AG04449 (cell line): ENCODE measurements at regions not wholly inside any gene's neighbourhood (a gene's known extent, or its start where the extent isn't known, plus 50 kb on each side); places are given as distances from the start of the nearest gene placed in this dataset.
A peak's percentile ranks its signal among the peaks of the same experiment; 100 is the strongest.

Experiments
- CTCF ChIA-PET: fragments of 350-600 bp; formaldehyde crosslinking; extraction: SDS; loops from one replicate; lab custom pipeline; 2021; ENCODE audit warnings: antibody characterized with exemption; lab: Yijun Ruan, JAX
- POLR2A ChIA-PET: fragments of 400-600, 350-600 bp; formaldehyde crosslinking; extraction: SDS; loops from one replicate; lab custom pipeline; 2020; ENCODE audit warnings: antibody characterized with exemption, inconsistent platforms; lab: Yijun Ruan, JAX
- DNase-seq: peaks from one replicate; pipeline ENCODE4 v3.0.0-alpha.2; 2010; ENCODE audit warnings: low read depth, low spot score
- H3K4me3 ChIP-seq: 2 replicates; pipeline ENCODE4 v1.5.1; 2011; ENCODE audit warnings: low read depth, mild to moderate bottlenecking, control low read depth, low read length
- CTCF ChIP-seq: IDR thresholded peaks from one replicate; pipeline ENCODE4 v1.5.1; 2011; ENCODE audit warnings: mild to moderate bottlenecking, moderate library complexity, low read length, control low read depth, inconsistent platforms; ENCODE audit not compliant: insufficient read depth; ENCODE audit errors: missing control alignments

GRCh38 chr9:18350995-18351595 is 122.9 kb upstream of the ADAMTSL1 start:
- no peak for DNase-seq
- POLR2A ChIA-PET = no interaction called here
- no peak overlapping the region for H3K4me3 ChIP-seq
- CTCF ChIA-PET = interaction anchor here (0.9 to 1.6 kb wide), 2 partner anchors 11 to 91 kb away, joined by 3 to 4 read pairs; no protein-coding TSS in a partner anchor
- no peak for TF ChIP-seq CTCF

- POLR2A ChIA-PET = no interaction called here
- CTCF ChIA-PET = no interaction called here
- no peak for TF ChIP-seq CTCF
- DNase-seq = no peak
- no peak overlapping the region for H3K4me3 ChIP-seq
These were observed 121.2 kb upstream of the ADAMTSL1 start for GRCh38 chr9:18352711-18353110.

- no peak for TF ChIP-seq CTCF
- no peak overlapping the region for H3K4me3 ChIP-seq
- POLR2A ChIA-PET = no interaction called here
- no peak for DNase-seq
- CTCF ChIA-PET = no interaction called here
These were observed 120.5 kb upstream of the ADAMTSL1 start for GRCh38 chr9:18353473-18353872.

GRCh38 chr9:18357321-18357720 is 116.6 kb upstream of the ADAMTSL1 start:
- H3K4me3 ChIP-seq = no peak overlapping the region
- no peak for TF ChIP-seq CTCF
- CTCF ChIA-PET = interaction anchor here (0.7 to 3.2 kb wide), 3 partner anchors 85 to 144 kb away, joined by 3 to 11 read pairs (median 4); no protein-coding TSS in a partner anchor
- POLR2A ChIA-PET = no interaction called here
- DNase-seq = no peak

- no peak overlapping the region for H3K4me3 ChIP-seq
- DNase-seq = no peak
- ChIA-PET CTCF (interaction anchor here (1.0 to 3.2 kb wide), 2 partner anchors 68 to 84 kb away, joined by 3 to 11 read pairs; no protein-coding TSS in a partner anchor), POLR2A (no interaction called here)
- TF ChIP-seq CTCF = no peak
These were observed 115.6 kb upstream of the ADAMTSL1 start for GRCh38 chr9:18358325-18358724.

- POLR2A ChIA-PET = interaction anchor here (1.0 kb wide), 1 partner anchor 115 kb away, joined by 3 read pairs; the partner anchor contains the start of gene ADAMTSL1
- CTCF ChIA-PET = interaction anchor here (1.0 to 1.3 kb wide), 3 partner anchors 26 to 83 kb away, joined by 3 to 5 read pairs (median 3); no protein-coding TSS in a partner anchor
- TF ChIP-seq CTCF = no peak
- no peak overlapping the region for H3K4me3 ChIP-seq
- DNase-seq = peak; percentile 50
These were observed 114.6 kb upstream of the ADAMTSL1 start for GRCh38 chr9:18359335-18359734.
